Stomach (tissue), 8 donors: ENCODE measurements at regions not wholly inside any gene's neighbourhood (a gene's known extent, or its start where the extent isn't known, plus 50 kb on each side); places are given as distances from the start of the nearest gene placed in this dataset.
"Not testable (repeated sequence)": the region's sequence is repeated elsewhere in the genome, so short reads cannot be mapped to it uniquely, and the experiment has no call there.

ENCODE experiments used
- DNase-seq, 2 donors: peaks; one replicate each; pipeline versions ENCODE4 v3.0.0 to v3.0.0-alpha.2; 2013 to 2019
- H3K27ac ChIP-seq, 5 donors: fragments of 200-600 bp in 4 of 5; sonication (generic) in 4 of 5; one replicate each; pipeline ENCODE4 v1.5.1; 2013 to 2019; ENCODE audit warnings: mild to moderate bottlenecking in 1 of 5, moderate library complexity in 1 of 5
- H3K27me3 ChIP-seq, 3 donors: fragments of 200-600 bp; sonication (generic); one replicate each; pipeline ENCODE4 v1.5.1; 2017 to 2019; ENCODE audit warnings: mixed run types in 1 of 3
- H3K36me3 ChIP-seq, 4 donors: fragments of 200-600 bp; sonication (generic); 1 replicate in 3 of 4; 2 replicates in 1 of 4; pipeline ENCODE4 v1.5.1; 2016 to 2019
- H3K4me1 ChIP-seq, 4 donors: fragments of 200-600 bp; sonication (generic); one replicate each; pipeline ENCODE4 v1.5.1; 2016 to 2019
- H3K4me3 ChIP-seq, 4 donors: fragments of 200-600 bp; sonication (generic) in 3 of 4; one replicate each; pipeline ENCODE4 v1.5.1; 2016 to 2019; ENCODE audit warnings: mild to moderate bottlenecking in 1 of 4
- H3K9me3 ChIP-seq, 4 donors: fragments of 200-600 bp; sonication (generic); one replicate each; pipeline ENCODE4 v1.5.1; 2016 to 2019
- CTCF ChIP-seq, 7 experiments: fragments of 450-650 bp in 4 of 7; fragments of 200-600 bp in 3 of 7; sonication (generic) in 3 of 7; IDR thresholded peaks; one replicate each; pipeline ENCODE4 v1.5.1; 2016 to 2019; ENCODE audit warnings: antibody characterized with exemption in 7 of 7, control low read depth in 2 of 7, mild to moderate bottlenecking in 1 of 7
- EP300 ChIP-seq: sonication (generic); formaldehyde crosslinking; IDR thresholded peaks from one replicate; pipeline ENCODE4 v1.6.1; 2017; ENCODE audit warnings: antibody characterized with exemption
- POLR2A ChIP-seq, 4 donors: fragments of 450-650 bp; IDR thresholded peaks; one replicate each; pipeline ENCODE4 v1.6.1; 2016; ENCODE audit warnings: antibody characterized with exemption in 4 of 4, control low read depth in 2 of 4, mild to moderate bottlenecking in 1 of 4, moderate library complexity in 1 of 4
- POLR2AphosphoS5 ChIP-seq, 3 donors: sonication (generic); formaldehyde crosslinking; IDR thresholded peaks; one replicate each; pipeline ENCODE4 v1.6.1; 2016; ENCODE audit warnings: antibody characterized with exemption in 3 of 3
- WGBS, 5 donors: extraction: QIAGEN DNeasy Blood & Tissue Kit in 3 of 5; methylation state at CpG; one replicate each; pipeline versions ENCODE4 v1.1.5 to v1.1.7; 2013 to 2018; 5-methylcytosine and 5-hydroxymethylcytosine counted together
- intact Hi-C: fragments of 100-400 bp; cut with DNase I; formaldehyde crosslinking; loops from one replicate; pipeline ENCODE4 v1.15.1; 2023; ENCODE audit warnings: low total_unique reads
- donor health status: healthy with polysubstance abuse.
- donor health status: Bipolar disorder and iron deficiency.
- donor health status: healthy.

- Histone ChIP-seq H3K36me3 (no peaks in the 10 kb centered on the region), H3K27me3 (no peaks in the 10 kb centered on the region), H3K4me1 (no peaks in the 10 kb centered on the region), H3K9me3 (no peaks in the 10 kb centered on the region), H3K27ac (no peak overlapping the region), H3K4me3 (no peak overlapping the region)
- TF ChIP-seq EP300 (no peak), POLR2AphosphoS5 (IDR thresholded peaks at IDR 0.05) (no peak), CTCF (IDR thresholded peaks at IDR 0.05) (no peak), POLR2A (IDR thresholded peaks at IDR 0.05) (no peak)
- no peak for DNase-seq
- 39 to 54% (median 48%) methylated on average over 1 of the region's 1 CpG for WGBS, 5 donors
- intact Hi-C loops = no loop called here
Observed at GRCh38 chr2:59342166-59342565, 1101.0 kb upstream of the FANCL start.

GRCh38 chr2:59339837-59340207 lies 1098.7 kb upstream of the FANCL start:
- H3K4me1 ChIP-seq = no peaks in the 10 kb centered on the region
- intact Hi-C loops = no loop called here
- H3K36me3 ChIP-seq = no peaks in the 10 kb centered on the region
- WGBS, 5 donors = 54 to 72% (median 67%) methylated on average over 2 of the region's 2 CpGs
- no peak for TF ChIP-seq EP300
- TF ChIP-seq CTCF (IDR thresholded peaks at IDR 0.05) = no peak
- TF ChIP-seq POLR2AphosphoS5 (IDR thresholded peaks at IDR 0.05) = no peak
- no peak for TF ChIP-seq POLR2A (IDR thresholded peaks at IDR 0.05)
- DNase-seq = no peak
- no peak overlapping the region for H3K4me3 ChIP-seq
- no peaks in the 10 kb centered on the region for H3K27me3 ChIP-seq
- peaks cover 0 to 3% (median 0%) of the 10 kb centered on the region in 4 donors for H3K9me3 ChIP-seq
- H3K27ac ChIP-seq = no peak overlapping the region

- no peak overlapping the region for H3K27ac ChIP-seq
- H3K4me1 ChIP-seq = no peaks in the 10 kb centered on the region
- DNase-seq = no peak
- H3K9me3 ChIP-seq = peaks cover 0 to 3% (median 0%) of the 10 kb centered on the region in 4 donors
- no peaks in the 10 kb centered on the region for H3K36me3 ChIP-seq
- no peak overlapping the region for H3K4me3 ChIP-seq
- WGBS, 5 donors = 58 to 76% (median 60%) methylated on average over 7 to 8 of the region's 8 CpGs
- H3K27me3 ChIP-seq = no peaks in the 10 kb centered on the region
- TF ChIP-seq EP300 = no peak
- intact Hi-C loops = no loop called here
Observed at GRCh38 chr2:59339121-59339836, 1098.2 kb upstream of the FANCL start.

- Histone ChIP-seq H3K27ac (no peak overlapping the region), H3K36me3 (no peaks in the 10 kb centered on the region), H3K9me3 (peaks cover 0 to 3% (median 0%) of the 10 kb centered on the region in 4 donors), H3K4me3 (no peak overlapping the region), H3K27me3 (no peaks in the 10 kb centered on the region), H3K4me1 (no peaks in the 10 kb centered on the region)
- DNase-seq = no peak
- 53 to 61% (median 57%) methylated on average over 4 of the region's 4 CpGs for WGBS, 5 donors
- intact Hi-C loops = no loop called here
- TF ChIP-seq POLR2AphosphoS5 (IDR thresholded peaks at IDR 0.05) (no peak), POLR2A (IDR thresholded peaks at IDR 0.05) (no peak), CTCF (IDR thresholded peaks at IDR 0.05) (no peak), EP300 (no peak)
Observed at GRCh38 chr2:59333007-59333406, 1091.9 kb upstream of the FANCL start.

- H3K27me3 ChIP-seq, H3K4me1 ChIP-seq, H3K36me3 ChIP-seq, intact Hi-C loops, DNase-seq, H3K9me3 ChIP-seq, H3K4me3 ChIP-seq, H3K27ac ChIP-seq: not testable (repeated sequence)
- 75 to 82% (median 79%) methylated on average over 13 to 14 of the region's 14 CpGs for WGBS, 5 donors
Observed at GRCh38 chr2:59326581-59327365, 1085.6 kb upstream of the FANCL start.
